ENCODE measurements at regions not wholly inside any gene's neighbourhood (a gene's known extent, or its start where the extent isn't known, plus 50 kb on each side); places are given as distances from the start of the nearest gene placed in this dataset.

DNA sequence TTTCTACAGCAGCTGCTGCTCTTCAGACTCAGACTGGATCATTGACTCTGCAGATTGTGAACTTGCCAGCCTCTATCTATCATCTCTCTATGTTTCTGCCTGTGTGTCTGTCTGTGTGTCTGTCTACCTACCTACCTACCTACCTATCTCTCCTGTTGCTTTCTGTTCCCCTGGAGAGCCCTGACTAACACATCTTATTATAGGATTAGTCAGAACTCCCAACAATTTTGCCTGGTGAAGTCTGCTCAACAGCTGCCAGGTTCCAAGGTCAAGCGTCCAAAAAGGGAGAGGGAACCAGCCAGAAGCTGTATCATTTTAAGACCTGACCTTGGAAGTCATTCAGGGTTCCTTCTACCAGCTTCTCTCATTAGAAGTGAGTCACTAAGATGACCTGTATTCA is 579.0 kb upstream of the DPP6 start (continued):
- no peak for TF ChIP-seq LCORL (IDR thresholded peaks at IDR 0.05)
- no peak for TF ChIP-seq LCORL (CRISPR knock-in tag; IDR thresholded peaks at IDR 0.05)
- TF ChIP-seq RAD21 (CRISPR knock-in tag; IDR thresholded peaks at IDR 0.05): no peak
- no peak for TF ChIP-seq ZFP90 (CRISPR knock-in tag; IDR thresholded peaks at IDR 0.05; ENCODE audit: borderline replicate concordance)
- no peak for TF ChIP-seq FOXJ3 (CRISPR knock-in tag; IDR thresholded peaks at IDR 0.05; ENCODE audit: borderline replicate concordance)
- no peak for TF ChIP-seq HCFC1 (IDR thresholded peaks at IDR 0.05; ENCODE audit: low read depth, low read length)
- TF ChIP-seq MXD4 (CRISPR knock-in tag; IDR thresholded peaks at IDR 0.05): no peak

DNA sequence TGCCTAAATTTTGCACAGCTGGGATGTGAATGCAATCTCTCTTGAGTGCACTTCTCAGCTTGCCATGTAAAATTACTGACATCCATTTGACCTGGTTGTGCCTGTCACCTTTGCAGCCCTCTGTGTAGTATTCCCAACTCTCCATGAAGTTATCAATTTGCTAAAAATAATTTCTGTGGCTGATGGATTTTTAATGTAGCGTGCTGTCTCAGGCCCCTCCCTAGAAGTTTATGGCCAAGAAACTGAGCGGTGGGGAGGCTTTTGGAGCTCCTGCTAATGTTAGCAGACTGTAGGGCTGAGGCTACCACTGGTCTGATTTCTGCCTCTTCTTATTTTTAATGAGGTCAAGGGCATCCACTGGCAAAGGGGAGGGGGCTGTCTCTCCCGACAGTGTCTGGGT is 577.0 kb upstream of the DPP6 start:
- FAIRE-seq (no peak), ATAC-seq (no peak), DNase-seq (ENCODE audit: low spot score) (no peak)
- Histone ChIP-seq H4K20me1 (ENCODE audit: insufficient read depth, low read length) (no peaks in the 10 kb centered on the region), H3K4me1 (ENCODE audit: insufficient read depth, low read length) (no peaks in the 10 kb centered on the region), H3K9me3 (ENCODE audit: low read length) (peaks cover 39% of the 10 kb centered on the region), H3K4me2 (ENCODE audit: low read depth, low read length) (no peak overlapping the region), H3K9ac (ENCODE audit: insufficient read depth, low read depth, low read length) (no peak overlapping the region), H3K27ac (ENCODE audit: extremely low read length, insufficient read depth, low read length) (no peak overlapping the region), H2AFZ (ENCODE audit: low read length) (no peak overlapping the region), H3K27me3 (ENCODE audit: control insufficient read depth in 1 of 2, insufficient read depth in 2 of 2, low read length in 2 of 2) (no peaks in the 10 kb centered on the region), H3K36me3 (replicated peaks in 1 of 2; ENCODE audit: control insufficient read depth in 1 of 2, insufficient read depth in 2 of 2, low read length in 2 of 2) (no peaks in the 10 kb centered on the region), H3K79me2 (ENCODE audit: insufficient read depth, low read length) (no peaks in the 10 kb centered on the region), H3K4me3 (replicated peaks in 1 of 3; ENCODE audit: insufficient read depth in 1 of 3, low read depth in 2 of 3, low read length in 3 of 3) (no peak overlapping the region)
- no TSS peak for BruUV-seq (replicated peaks)
- intact Hi-C loops (cut with micrococcal nuclease; ENCODE audit: unreplicated experiment): no loop called here
- POLR2A ChIA-PET: no interaction called here
- CTCF ChIA-PET (ENCODE audit: low intra/inter-chr PET ratio, low total read pairs): no interaction called here
- in situ Hi-C loops (cut with HindIII; ENCODE audit: extremely low pct_ligation_motif_present, low pct_unique_long_range_greater_than_20kb): no loop called here
- TF ChIP-seq ZNF329 (CRISPR knock-in tag; IDR thresholded peaks at IDR 0.05; ENCODE audit: low read depth) (no peak), RFX5 (IDR thresholded peaks at IDR 0.05; ENCODE audit: low read depth, low read length) (no peak), PITX1 (CRISPR knock-in tag; IDR thresholded peaks at IDR 0.05) (no peak), RXRB (CRISPR knock-in tag; IDR thresholded peaks at IDR 0.05; ENCODE audit: borderline replicate concordance) (no peak), KAT8 (CRISPR knock-in tag; IDR thresholded peaks at IDR 0.05) (no peak), ZMYM4 (CRISPR knock-in tag; IDR thresholded peaks at IDR 0.05) (no peak), ZNF749 (CRISPR knock-in tag; IDR thresholded peaks at IDR 0.05; ENCODE audit: borderline replicate concordance) (no peak)
- TF ChIP-seq, protein P1, sequence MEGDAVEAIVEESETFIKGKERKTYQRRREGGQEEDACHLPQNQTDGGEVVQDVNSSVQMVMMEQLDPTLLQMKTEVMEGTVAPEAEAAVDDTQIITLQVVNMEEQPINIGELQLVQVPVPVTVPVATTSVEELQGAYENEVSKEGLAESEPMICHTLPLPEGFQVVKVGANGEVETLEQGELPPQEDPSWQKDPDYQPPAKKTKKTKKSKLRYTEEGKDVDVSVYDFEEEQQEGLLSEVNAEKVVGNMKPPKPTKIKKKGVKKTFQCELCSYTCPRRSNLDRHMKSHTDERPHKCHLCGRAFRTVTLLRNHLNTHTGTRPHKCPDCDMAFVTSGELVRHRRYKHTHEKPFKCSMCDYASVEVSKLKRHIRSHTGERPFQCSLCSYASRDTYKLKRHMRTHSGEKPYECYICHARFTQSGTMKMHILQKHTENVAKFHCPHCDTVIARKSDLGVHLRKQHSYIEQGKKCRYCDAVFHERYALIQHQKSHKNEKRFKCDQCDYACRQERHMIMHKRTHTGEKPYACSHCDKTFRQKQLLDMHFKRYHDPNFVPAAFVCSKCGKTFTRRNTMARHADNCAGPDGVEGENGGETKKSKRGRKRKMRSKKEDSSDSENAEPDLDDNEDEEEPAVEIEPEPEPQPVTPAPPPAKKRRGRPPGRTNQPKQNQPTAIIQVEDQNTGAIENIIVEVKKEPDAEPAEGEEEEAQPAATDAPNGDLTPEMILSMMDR (CRISPR knock-in tag; IDR thresholded peaks at IDR 0.05): no peak
- 4% methylated on average over 3 of the region's 3 CpGs for WGBS (ENCODE audit: low lambda C conversion rate)
